IMR-90 (cell line): ENCODE measurements at regions not wholly inside any gene's neighbourhood (a gene's known extent, or its start where the extent isn't known, plus 50 kb on each side); places are given as distances from the start of the nearest gene placed in this dataset.

Source experiments
- ATAC-seq: fragments of 200-7000 bp; cut with Tn5 transposase; 2 replicates; pipeline ENCODE4 v1.9.1; 2020; ENCODE audit warnings: low read depth, mild to moderate bottlenecking, moderate library complexity
- BruUV-seq: library from RNA; stranded (reverse); fragments of 400-500 nt; replicated peaks from 2 replicates; lab custom pipeline; 2021; lab: Mats Ljungman, UMichigan
- CTCF ChIA-PET: fragments of 300-600 bp; formaldehyde crosslinking; extraction: SDS; loops from one replicate; lab custom pipeline; 2021; ENCODE audit warnings: antibody characterized with exemption; lab: Yijun Ruan, JAX
- POLR2A ChIA-PET: fragments of 300-600 bp; sonication (Branson Sonifier 250); formaldehyde crosslinking; loops from one replicate; lab custom pipeline; 2022; ENCODE audit warnings: antibody characterized with exemption; ENCODE audit not compliant: unreplicated experiment; lab: Charles Lee
- DNase-seq: peaks from one replicate; pipeline ENCODE4 v3.0.0; 2013
- H2AFZ ChIP-seq: replicated peaks from 2 replicates; pipeline ENCODE3; 2013; ENCODE audit warnings: low read length, mild to moderate bottlenecking; ENCODE audit not compliant: poor library complexity
- H2AK5ac ChIP-seq: 2 replicates; pipeline ENCODE4 v1.6.1; 2013; ENCODE audit warnings: low read depth, low read length, inconsistent platforms
- H2AK9ac ChIP-seq: replicated peaks from 2 replicates; pipeline ENCODE3; 2013; ENCODE audit warnings: mild to moderate bottlenecking, low read depth, low read length, moderate library complexity; ENCODE audit not compliant: poor library complexity
- H2BK120ac ChIP-seq: 2 replicates; pipeline ENCODE4 v1.6.1; 2013; ENCODE audit warnings: low read depth, low read length, inconsistent platforms
- H2BK15ac ChIP-seq: 3 replicates; pipeline ENCODE4 v1.6.1; 2013; ENCODE audit warnings: low read depth, low read length, inconsistent platforms
- H2BK20ac ChIP-seq: 2 replicates; pipeline ENCODE4 v1.6.1; 2013; ENCODE audit warnings: low read depth, mild to moderate bottlenecking, inconsistent platforms, low read length, moderate library complexity
- H2BK5ac ChIP-seq: 2 replicates; pipeline ENCODE4 v1.6.1; 2013; ENCODE audit warnings: mild to moderate bottlenecking, low read depth, low read length, inconsistent platforms; ENCODE audit not compliant: poor library complexity, severe bottlenecking
- H3K14ac ChIP-seq: replicated peaks from 2 replicates; pipeline ENCODE4 v1.6.1; 2013; ENCODE audit warnings: low read depth, low read length, inconsistent platforms
- H3K18ac ChIP-seq: 2 replicates; pipeline ENCODE4 v1.6.1; 2013; ENCODE audit warnings: low read depth, low read length, control low read depth
- H3K23ac ChIP-seq: 2 replicates; pipeline ENCODE4 v1.6.1; 2013; ENCODE audit warnings: low read depth, low read length, inconsistent platforms
- H3K27ac ChIP-seq: 2 replicates; pipeline ENCODE4 v1.5.1; 2013; ENCODE audit warnings: mild to moderate bottlenecking, control low read depth, low read length; ENCODE audit not compliant: insufficient read depth
- H3K27me3 ChIP-seq: 2 replicates; pipeline ENCODE4 v1.6.1; 2013; ENCODE audit warnings: low read length; ENCODE audit not compliant: control insufficient read depth, insufficient read depth
- H3K36me3 ChIP-seq: 2 replicates; pipeline ENCODE4 v1.6.1; 2013; ENCODE audit warnings: low read length, mixed read lengths; ENCODE audit not compliant: control insufficient read depth, insufficient read depth
- H3K4ac ChIP-seq: 2 replicates; pipeline ENCODE4 v1.6.1; 2013; ENCODE audit warnings: low read depth, low read length, inconsistent platforms
- H3K4me1 ChIP-seq: 2 replicates; pipeline ENCODE4 v1.6.1; 2013; ENCODE audit warnings: low read length, mixed read lengths; ENCODE audit not compliant: control insufficient read depth, insufficient read depth
- H3K4me2 ChIP-seq: 2 replicates; pipeline ENCODE4 v1.6.1; 2013; ENCODE audit warnings: low read depth, mild to moderate bottlenecking, control low read depth, low read length, moderate library complexity
- H3K4me3 ChIP-seq: 2 replicates; pipeline ENCODE4 v1.5.1; 2013; ENCODE audit warnings: low read depth, mild to moderate bottlenecking, control low read depth, low read length, moderate library complexity; ENCODE audit not compliant: insufficient read depth
- H3K56ac ChIP-seq: 2 replicates; pipeline ENCODE4 v1.6.1; 2013; ENCODE audit warnings: low read length, inconsistent platforms; ENCODE audit not compliant: insufficient read depth; ENCODE audit errors: extremely low read depth
- H3K79me1 ChIP-seq, 2 experiments: 2 replicates each; pipeline ENCODE4 v1.6.1; 2013; ENCODE audit warnings: low read length in 2 of 2, inconsistent platforms in 1 of 2, low read depth in 1 of 2
- H3K9ac ChIP-seq: 2 replicates; pipeline ENCODE4 v1.6.1; 2013; ENCODE audit warnings: low read depth, low read length, control low read depth
- H3K9me1 ChIP-seq: 2 replicates; pipeline ENCODE4 v1.6.1; 2013; ENCODE audit warnings: low read length, inconsistent platforms; ENCODE audit not compliant: insufficient read depth
- H3K9me3 ChIP-seq: 2 replicates; pipeline ENCODE4 v1.6.1; 2013; ENCODE audit warnings: low read length; ENCODE audit not compliant: control insufficient read depth, insufficient read depth
- H4K20me1 ChIP-seq: 2 replicates; pipeline ENCODE4 v1.6.1; 2013; ENCODE audit warnings: low read length, inconsistent platforms; ENCODE audit not compliant: insufficient read depth
- H4K5ac ChIP-seq: 2 replicates; pipeline ENCODE4 v1.6.1; 2013; ENCODE audit warnings: mild to moderate bottlenecking, low read depth, low read length, control low read depth
- H4K8ac ChIP-seq, 2 experiments: 2 replicates each; pipeline ENCODE4 v1.6.1; 2013; ENCODE audit warnings: low read depth in 2 of 2, low read length in 2 of 2, control low read depth in 1 of 2, inconsistent platforms in 1 of 2
- H4K91ac ChIP-seq: 2 replicates; pipeline ENCODE4 v1.6.1; 2013; ENCODE audit warnings: low read depth, low read length, inconsistent platforms; ENCODE audit not compliant: insufficient read depth
- CHD1 ChIP-seq: IDR thresholded peaks from 2 replicates; pipeline ENCODE4 v1.6.1; 2012; ENCODE audit warnings: low read depth, low read length, improper control_type of control experiment
- FOS ChIP-seq: fragments of 150-350 bp; IDR thresholded peaks from 2 replicates; pipeline ENCODE4 v1.6.1; 2016; ENCODE audit warnings: low read depth, low read length
- POLR2A ChIP-seq: IDR thresholded peaks from 2 replicates; pipeline ENCODE4 v1.6.1; 2012; ENCODE audit warnings: mild to moderate bottlenecking, low read depth, low read length
- USF2 ChIP-seq: fragments of 150-350 bp; IDR thresholded peaks from 2 replicates; pipeline ENCODE4 v1.6.1; 2017; ENCODE audit warnings: mild to moderate bottlenecking, antibody characterized with exemption, low read length, low read depth
- WGBS, 2 experiments: methylation state at CpG; one replicate each; pipeline versions ENCODE4 v1.1.5 to v1.1.7; 2013; ENCODE audit warnings: missing lambda C conversion rate in 2 of 2; ENCODE audit not compliant: insufficient read length in 1 of 2; ENCODE audit errors: extremely low coverage in 2 of 2; 5-methylcytosine and 5-hydroxymethylcytosine counted together
- dilution Hi-C: fragments of 300-500 bp; cut with HindIII; formaldehyde crosslinking; loops from one replicate; pipeline ENCODE4 v1.14.3; 2018; ENCODE audit warnings: low sequenced_read_pairs; ENCODE audit not compliant: unreplicated experiment
- in situ Hi-C: fragments of 300-500 bp; cut with MboI; formaldehyde crosslinking; loops from 3 replicates; pipeline ENCODE4 v1.14.3; 2019; ENCODE audit warnings: low sequenced_read_pairs, inconsistent platforms, mixed read lengths
- intact Hi-C: fragments of 100-400 bp; cut with micrococcal nuclease; formaldehyde crosslinking; loops from 2 replicates; pipeline ENCODE4 v1.10.0; 2022

GRCh38 chr5:20368571-20369517 is 380.8 kb upstream of the CDH18 start:
- H3K36me3 ChIP-seq: no peaks in the 10 kb centered on the region
- no peaks in the 10 kb centered on the region for H3K79me1 ChIP-seq
- intact Hi-C loops: no loop called here
- TF ChIP-seq POLR2A: no peak
- TF ChIP-seq CHD1: no peak
- TF ChIP-seq USF2: no peak
- no peak for TF ChIP-seq FOS
- no peak overlapping the region for H3K4me3 ChIP-seq
- H3K23ac ChIP-seq: no peak overlapping the region
- H3K18ac ChIP-seq: no peak overlapping the region
- no peak for DNase-seq
- H2BK15ac ChIP-seq: no peak overlapping the region
- H2AK9ac ChIP-seq: no peak overlapping the region
- no peak overlapping the region for H2BK120ac ChIP-seq
- H3K14ac ChIP-seq: no peak overlapping the region
- H4K5ac ChIP-seq: no peak overlapping the region
- H3K4me2 ChIP-seq: no peak overlapping the region
- H3K56ac ChIP-seq: no peak overlapping the region
- BruUV-seq: no TSS peak
- no peaks in the 10 kb centered on the region for H3K27me3 ChIP-seq
- peaks cover 2% of the 10 kb centered on the region; the same call in 1 of the 2 replicates for H3K9me3 ChIP-seq
- 0% methylated on average over 1 of the region's 3 CpGs; no CpG with 5 or more reads in 1 of the 2 experiments for WGBS, 2 experiments
- H2AFZ ChIP-seq: no peak overlapping the region
- H4K8ac ChIP-seq: no peak overlapping the region
- ATAC-seq: no peak
- CTCF ChIA-PET: interaction anchor here (0.6 kb wide), 1 partner anchor 35 kb away, joined by 4 read pairs; no protein-coding TSS in a partner anchor
- no peak overlapping the region for H2AK5ac ChIP-seq
- H3K9me1 ChIP-seq: no peaks in the 10 kb centered on the region
- no peaks in the 10 kb centered on the region for H3K4me1 ChIP-seq
- no peak overlapping the region for H2BK20ac ChIP-seq
- POLR2A ChIA-PET: no interaction called here
- dilution Hi-C loops: no loop called here
- in situ Hi-C loops: no loop called here
- H4K91ac ChIP-seq: no peak overlapping the region
- no peak overlapping the region for H3K4ac ChIP-seq
- H3K27ac ChIP-seq: no peak overlapping the region
- no peaks in the 10 kb centered on the region for H4K20me1 ChIP-seq
- H3K9ac ChIP-seq: no peak overlapping the region
- no peak overlapping the region for H2BK5ac ChIP-seq
